Hematopoietic multipotent progenitor cell (in vitro differentiated cells): ENCODE measurements at regions not wholly inside any gene's neighbourhood (a gene's known extent, or its start where the extent isn't known, plus 50 kb on each side); places are given as distances from the start of the nearest gene placed in this dataset.
"Not testable (repeated sequence)": the region's sequence is repeated elsewhere in the genome, so short reads cannot be mapped to it uniquely, and the experiment has no call there.

ENCODE experiments used
- DNase-seq, 3 donors: peaks; one replicate each; pipeline ENCODE4 v3.0.0-alpha.2; 2011 to 2015; ENCODE audit warnings: low read depth in 2 of 3, low spot score in 2 of 3

- DNase-seq: no peak
Measured at GRCh38 chr9:26260238-26260637, 582.0 kb upstream of the TUSC1 start.

GRCh38 chr9:26247861-26248260 is 569.6 kb upstream of the TUSC1 start:
- DNase-seq: no peak

DNA sequence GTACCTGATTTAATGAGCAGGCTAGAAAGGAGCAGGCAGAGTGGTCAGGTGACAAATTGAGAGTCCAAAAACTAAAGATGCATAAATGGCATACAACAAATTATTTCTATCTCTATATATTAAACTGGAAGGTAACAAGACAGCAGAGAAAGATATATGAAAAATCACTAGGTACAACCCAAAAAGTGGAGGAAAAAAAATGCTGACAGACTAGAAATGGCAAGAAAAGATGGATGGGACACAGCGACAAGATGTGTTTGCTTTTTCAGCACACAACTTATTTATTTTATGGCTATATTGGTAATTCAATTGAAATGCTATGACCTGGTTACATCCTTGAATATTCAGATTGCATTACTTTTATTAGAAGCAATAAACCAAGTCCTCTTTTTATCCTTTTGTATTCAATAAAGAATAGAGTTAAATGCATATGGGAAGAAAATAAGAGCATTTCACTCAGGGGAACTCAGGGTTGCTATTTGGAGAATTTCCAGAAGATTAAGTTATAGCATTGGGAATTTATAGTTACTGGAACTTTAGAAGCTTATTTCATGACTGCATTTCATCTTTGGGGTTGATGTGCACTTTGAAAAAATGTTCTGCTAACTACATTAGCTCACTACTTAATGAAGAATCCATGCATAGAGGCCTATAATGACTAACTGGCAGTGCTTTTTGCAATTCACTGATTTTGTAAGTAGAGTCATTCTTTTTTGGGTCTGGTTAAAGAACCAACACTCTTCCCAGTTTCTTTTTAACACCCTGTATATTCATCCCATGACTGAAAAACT is 566.6 kb upstream of the TUSC1 start:
- DNase-seq: no peak

DNA sequence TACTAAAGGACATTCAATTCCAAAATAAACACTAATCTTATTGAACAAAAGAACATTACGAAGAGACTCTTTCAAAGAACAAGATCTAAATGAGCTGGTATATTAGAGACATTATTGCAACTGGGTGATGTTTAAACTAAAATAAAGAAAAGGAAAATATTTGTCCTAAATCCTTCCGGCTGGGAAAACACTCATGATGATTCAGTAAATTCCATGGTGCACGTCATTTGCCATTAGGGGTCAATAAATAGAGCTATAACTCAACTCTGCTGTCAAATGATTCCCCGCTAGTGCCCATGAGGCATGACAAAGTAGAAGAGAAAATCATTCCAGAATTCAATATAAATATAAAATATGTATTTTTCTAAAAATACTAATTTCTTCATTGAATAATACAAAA is 565.5 kb upstream of the TUSC1 start:
- DNase-seq: no peak

- no peak for DNase-seq
Measured at GRCh38 chr9:26243029-26243697, 564.9 kb upstream of the TUSC1 start.

GRCh38 chr9:26240020-26240419 is 561.8 kb upstream of the TUSC1 start:
- DNase-seq: no peak

- no peak for DNase-seq
Measured at GRCh38 chr9:26237256-26237655, 559.0 kb upstream of the TUSC1 start.

GRCh38 chr9:26234865-26235264 is 556.6 kb upstream of the TUSC1 start:
- DNase-seq: no peak

GRCh38 chr9:26231391-26231790 is 553.1 kb upstream of the TUSC1 start:
- no peak for DNase-seq

DNA sequence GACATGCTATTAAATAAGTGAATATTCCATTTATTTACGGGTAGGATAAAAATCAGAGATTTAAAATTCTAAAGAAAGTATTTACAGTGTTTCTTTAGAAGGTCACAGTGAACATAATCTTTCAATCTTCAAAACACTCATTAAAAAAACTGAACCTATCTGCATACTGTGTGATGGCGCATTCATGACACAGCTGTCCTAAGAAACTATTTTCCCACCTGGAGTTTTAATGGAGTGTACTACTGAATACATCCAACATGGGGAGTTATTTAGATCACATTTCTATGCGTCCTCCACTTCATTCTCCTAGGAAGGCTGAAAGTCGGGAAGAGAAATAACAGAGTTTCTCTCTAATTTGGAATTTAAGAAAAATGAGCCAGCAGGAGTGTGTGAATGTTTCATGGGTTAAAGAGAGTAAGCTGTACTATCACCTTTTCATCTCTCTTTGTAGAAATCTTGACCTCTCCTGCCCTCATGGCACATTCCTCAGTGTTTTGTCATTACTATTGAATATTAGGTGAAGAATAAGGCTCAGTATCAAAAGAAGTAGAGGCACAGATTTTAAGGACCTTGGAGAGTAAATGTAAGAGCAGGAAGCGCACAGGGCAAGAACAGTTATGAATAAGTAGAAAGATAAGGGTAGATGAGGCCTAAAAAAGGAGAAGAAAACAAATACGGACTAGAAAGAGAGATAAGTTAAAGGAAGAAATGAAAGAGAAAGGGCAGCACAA is 551.2 kb upstream of the TUSC1 start:
- no peak for DNase-seq

GRCh38 chr9:26228273-26228672 is 550.0 kb upstream of the TUSC1 start:
- no peak for DNase-seq

- no peak for DNase-seq
Measured at GRCh38 chr9:26221290-26221689, 543.0 kb upstream of the TUSC1 start.

DNA sequence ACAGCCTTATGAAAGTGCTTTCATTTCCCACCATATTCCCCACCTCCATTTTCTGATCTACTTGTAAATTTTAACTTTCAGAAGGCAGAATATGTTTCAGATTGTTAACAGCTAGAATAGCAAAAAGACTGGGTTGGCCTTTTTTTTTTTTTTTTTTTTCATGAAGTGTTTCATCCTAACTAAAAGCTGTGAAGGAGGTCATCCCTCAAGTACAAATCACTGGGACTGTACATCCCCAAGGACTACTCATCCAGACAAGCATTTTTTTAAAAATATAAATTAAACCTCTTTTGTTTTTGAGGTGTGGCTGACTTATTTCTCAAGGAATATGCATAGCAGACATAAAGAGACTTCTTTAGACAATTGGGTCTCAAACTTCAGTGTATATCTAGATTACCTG is 542.1 kb upstream of the TUSC1 start:
- DNase-seq: no peak

- DNase-seq: no peak
Measured at GRCh38 chr9:26219961-26220360, 541.7 kb upstream of the TUSC1 start.

DNA sequence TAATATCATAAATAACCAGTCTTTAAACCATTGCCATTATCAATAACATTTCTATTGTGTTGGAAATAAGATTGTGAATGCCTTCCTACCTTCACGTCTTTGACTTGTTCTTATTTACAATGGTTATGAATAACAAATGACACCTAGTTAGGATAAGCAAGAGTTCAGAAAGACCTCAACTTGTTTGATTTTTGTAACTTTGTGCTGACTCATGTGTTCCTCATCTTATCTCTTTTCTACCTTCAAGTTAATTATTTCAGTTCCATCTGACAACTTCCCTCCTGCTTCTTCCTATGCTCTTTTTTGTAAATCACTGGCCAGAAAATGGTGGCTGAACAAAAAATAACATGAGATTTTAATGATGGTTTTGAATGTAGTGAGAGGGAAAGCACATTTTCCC is 538.5 kb upstream of the TUSC1 start:
- DNase-seq: no peak

DNA sequence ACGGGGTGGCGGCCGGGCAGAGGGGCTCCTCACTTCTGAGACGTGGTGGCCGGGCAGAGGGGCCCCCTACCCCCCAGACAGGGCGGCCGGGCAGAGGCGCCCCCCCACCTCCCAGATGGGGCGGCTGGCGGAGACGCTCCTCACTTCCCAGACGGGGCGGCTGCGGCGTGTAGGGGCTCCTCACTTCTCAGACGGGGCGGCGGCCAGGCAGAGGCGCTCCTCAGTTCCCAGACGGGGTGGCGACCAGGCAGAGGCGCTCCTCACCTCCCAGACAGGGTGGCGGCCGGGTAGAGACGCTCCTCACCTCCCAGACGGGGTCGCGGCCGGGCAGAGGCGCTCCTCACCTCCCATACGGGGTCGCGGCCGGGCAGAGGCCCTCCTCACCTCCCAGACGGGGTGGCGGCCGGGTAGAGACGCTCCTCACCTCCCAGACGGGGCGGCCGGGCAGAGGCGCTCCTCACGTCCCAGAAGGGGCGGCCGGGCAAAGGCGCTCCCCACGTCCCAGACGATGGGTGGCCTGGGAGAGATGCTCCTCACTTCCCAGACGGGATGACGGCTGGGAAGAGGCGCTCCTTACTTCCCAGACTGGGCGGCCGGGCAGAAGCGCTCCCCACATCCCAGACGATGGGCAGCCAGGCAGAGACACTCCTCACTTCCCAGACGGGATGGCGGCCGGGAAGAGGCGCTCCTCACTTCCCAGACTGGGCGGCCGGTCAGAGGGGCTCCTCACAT is 536.6 kb upstream of the TUSC1 start:
- DNase-seq: not testable (repeated sequence)

DNA sequence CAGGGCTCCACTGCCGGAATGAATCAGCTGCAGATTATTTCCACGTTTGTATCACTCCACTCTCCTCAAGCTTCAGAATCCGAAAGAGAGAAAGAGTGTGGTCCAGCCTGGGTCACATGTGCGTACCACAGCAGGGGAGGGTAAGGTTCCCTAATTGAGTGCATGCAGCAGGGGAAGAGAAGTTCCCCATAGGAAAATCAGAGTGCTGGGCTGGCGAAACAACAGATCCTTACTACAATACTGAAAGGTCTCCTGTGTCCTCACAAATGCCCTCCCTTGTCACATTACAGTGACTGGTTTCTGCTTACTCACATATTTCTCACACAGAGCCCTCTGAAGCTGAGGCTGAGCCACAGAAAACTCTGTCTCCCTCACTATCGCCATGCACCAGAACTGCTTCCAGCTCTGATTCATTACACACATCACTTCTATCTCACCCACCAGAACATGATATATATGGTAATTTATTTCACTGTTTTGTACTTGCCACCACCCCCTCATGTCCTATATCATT is 532.2 kb upstream of the TUSC1 start:
- no peak for DNase-seq

GRCh38 chr9:26205261-26205660 is 527.0 kb upstream of the TUSC1 start:
- DNase-seq: no peak

DNA sequence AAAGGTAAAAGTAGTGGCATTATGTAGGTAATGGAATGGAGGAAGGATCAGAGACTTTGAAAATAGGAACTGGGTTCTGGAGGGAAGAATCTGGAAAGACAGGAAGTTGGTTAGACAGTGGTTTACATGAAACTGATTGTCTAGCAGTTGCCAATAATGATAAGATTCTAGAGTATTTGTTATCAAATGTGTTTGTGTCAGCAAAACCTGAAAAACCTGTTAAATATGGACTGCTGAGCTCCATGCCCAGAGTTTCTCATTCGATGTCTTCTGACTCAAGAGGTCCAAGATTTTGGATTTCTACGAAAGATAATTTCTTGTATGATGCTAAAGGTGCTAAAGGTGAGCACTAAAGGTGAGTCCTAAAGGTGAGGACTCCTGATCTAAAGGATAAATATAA is 515.0 kb upstream of the TUSC1 start:
- DNase-seq: no peak

GRCh38 chr9:26191711-26192110 is 513.5 kb upstream of the TUSC1 start:
- no peak for DNase-seq

DNA sequence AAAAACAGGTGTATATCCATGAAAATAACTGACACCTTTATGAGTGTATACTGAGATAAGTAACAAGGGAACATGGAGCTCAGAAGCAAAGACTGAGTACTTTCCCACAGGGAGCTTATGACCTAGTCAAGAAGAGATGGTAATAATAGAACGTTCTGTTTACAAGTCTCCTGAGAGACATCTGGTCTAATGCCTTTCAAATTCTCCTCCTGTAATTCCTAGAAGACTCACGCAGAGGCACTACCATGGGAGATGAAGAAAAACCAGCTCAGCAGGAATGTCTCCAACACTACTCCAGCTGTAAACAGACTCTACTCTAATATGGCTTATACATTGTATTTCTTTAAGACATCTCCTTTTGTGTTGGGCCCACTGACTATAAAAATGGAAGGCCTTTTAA is 503.6 kb upstream of the TUSC1 start:
- DNase-seq: no peak
